Activated CD4-positive, alpha-beta T cell treated with anti-CD3 and anti-CD28 coated beads for 4 hours (primary cell): ENCODE measurements at regions not wholly inside any gene's neighbourhood (a gene's known extent, or its start where the extent isn't known, plus 50 kb on each side); places are given as distances from the start of the nearest gene placed in this dataset.

Experiments
- DNase-seq, 2 donors: peaks; one replicate each; pipeline ENCODE4 v3.0.0-alpha.2; 2020

GRCh38 chr4:13942977-13943376, 315.5 kb upstream of the BOD1L1 start:
- no peak for DNase-seq

- no peak for DNase-seq
Measured at GRCh38 chr4:13944095-13944511, 316.6 kb upstream of the BOD1L1 start.

GRCh38 chr4:13947921-13948320, 320.4 kb upstream of the BOD1L1 start:
- no peak for DNase-seq

- no peak for DNase-seq
Measured at GRCh38 chr4:13950491-13950890, 323.0 kb upstream of the BOD1L1 start.

- no peak for DNase-seq
Measured at GRCh38 chr4:13953083-13953482, 325.6 kb upstream of the BOD1L1 start.

- DNase-seq = no peak
Measured at GRCh38 chr4:13955551-13955950, 328.0 kb upstream of the BOD1L1 start.

GRCh38 chr4:13956947-13957346, 329.4 kb upstream of the BOD1L1 start:
- DNase-seq = no peak

GRCh38 chr4:13957871-13958270, 330.3 kb upstream of the BOD1L1 start:
- DNase-seq = no peak

GRCh38 chr4:13963601-13964000, 336.1 kb upstream of the BOD1L1 start:
- no peak for DNase-seq

- DNase-seq = no peak
Measured at GRCh38 chr4:13966231-13967195, 339.0 kb upstream of the BOD1L1 start.

GRCh38 chr4:13968723-13969122, 341.2 kb upstream of the BOD1L1 start:
- DNase-seq = no peak

GRCh38 chr4:13970349-13970748, 342.8 kb upstream of the BOD1L1 start:
- no peak for DNase-seq

GRCh38 chr4:13977746-13978145, 350.2 kb upstream of the BOD1L1 start:
- no peak for DNase-seq

GRCh38 chr4:13980317-13981310, 353.1 kb upstream of the BOD1L1 start:
- DNase-seq = no peak

GRCh38 chr4:13981499-13981898, 354.0 kb upstream of the BOD1L1 start:
- DNase-seq = no peak

- DNase-seq = no peak
Measured at GRCh38 chr4:13982010-13982409, 354.5 kb upstream of the BOD1L1 start.

- DNase-seq = no peak
Measured at GRCh38 chr4:13983189-13983790, 355.8 kb upstream of the BOD1L1 start.

- DNase-seq = no peak
Measured at GRCh38 chr4:13984991-13985800, 357.7 kb upstream of the BOD1L1 start.

GRCh38 chr4:13985837-13986236, 358.3 kb upstream of the BOD1L1 start:
- no peak for DNase-seq

GRCh38 chr4:13986548-13986947, 359.0 kb upstream of the BOD1L1 start:
- DNase-seq = no peak

- DNase-seq = no peak
Measured at GRCh38 chr4:13988353-13989305, 361.1 kb upstream of the BOD1L1 start.
